Mesendoderm (in vitro differentiated cells): ENCODE measurements at regions not wholly inside any gene's neighbourhood (a gene's known extent, or its start where the extent isn't known, plus 50 kb on each side); places are given as distances from the start of the nearest gene placed in this dataset.
A peak's percentile ranks its signal among the peaks of the same experiment; 100 is the strongest.

Experiments
- DNase-seq: peaks from one replicate; pipeline ENCODE4 v3.0.0; 2013
- H2AK5ac ChIP-seq: 2 replicates; pipeline ENCODE4 v1.6.1; 2013; ENCODE audit warnings: low read length, inconsistent platforms
- H2BK120ac ChIP-seq: 2 replicates; pipeline ENCODE4 v1.6.1; 2013; ENCODE audit warnings: low read depth, mild to moderate bottlenecking, low read length, moderate library complexity, mixed read lengths
- H2BK15ac ChIP-seq: replicated peaks from 2 replicates; pipeline ENCODE4 v1.6.1; 2013; ENCODE audit warnings: low read depth, mild to moderate bottlenecking, moderate library complexity
- H2BK5ac ChIP-seq: 2 replicates; pipeline ENCODE4 v1.6.1; 2013; ENCODE audit warnings: low read length, inconsistent platforms
- H3K18ac ChIP-seq: 2 replicates; pipeline ENCODE4 v1.6.1; 2013; ENCODE audit warnings: mild to moderate bottlenecking, low read length, mixed read lengths
- H3K23ac ChIP-seq: one replicate; pipeline ENCODE4 v1.6.1; 2013; ENCODE audit warnings: low read length
- H3K27ac ChIP-seq: 2 replicates; pipeline ENCODE4 v1.5.1; 2013; ENCODE audit warnings: low read depth, mild to moderate bottlenecking, inconsistent platforms, low read length, moderate library complexity
- H3K27me3 ChIP-seq: 2 replicates; pipeline ENCODE4 v1.6.1; 2013; ENCODE audit warnings: low read length, control low read depth, mild to moderate bottlenecking, inconsistent platforms; ENCODE audit not compliant: insufficient read depth, poor library complexity
- H3K36me3 ChIP-seq: 2 replicates; pipeline ENCODE4 v1.6.1; 2013; ENCODE audit warnings: low read length, inconsistent platforms; ENCODE audit not compliant: control insufficient read depth, insufficient read depth
- H3K4ac ChIP-seq: one replicate; pipeline ENCODE4 v1.6.1; 2013; ENCODE audit warnings: low read depth, mild to moderate bottlenecking, low read length, moderate library complexity
- H3K4me1 ChIP-seq: 2 replicates; pipeline ENCODE4 v1.6.1; 2013; ENCODE audit warnings: low read depth, low read length, inconsistent platforms; ENCODE audit not compliant: control insufficient read depth
- H3K4me2 ChIP-seq: 2 replicates; pipeline ENCODE4 v1.6.1; 2013; ENCODE audit warnings: low read length
- H3K4me3 ChIP-seq: 2 replicates; pipeline ENCODE4 v1.5.1; 2013; ENCODE audit warnings: mild to moderate bottlenecking, low read length
- H3K56ac ChIP-seq: one replicate; pipeline ENCODE4 v1.6.1; 2013; ENCODE audit warnings: low read length
- H3K79me1 ChIP-seq: 2 replicates; pipeline ENCODE4 v1.6.1; 2013; ENCODE audit warnings: low read length, inconsistent platforms
- H3K79me2 ChIP-seq: 2 replicates; pipeline ENCODE4 v1.6.1; 2013; ENCODE audit warnings: mild to moderate bottlenecking, low read length; ENCODE audit not compliant: control insufficient read depth, insufficient read depth
- H3K9ac ChIP-seq: 2 replicates; pipeline ENCODE4 v1.6.1; 2013; ENCODE audit warnings: low read length, inconsistent platforms
- H4K5ac ChIP-seq: one replicate; pipeline ENCODE4 v1.6.1; 2013; ENCODE audit warnings: low read length
- H4K8ac ChIP-seq: one replicate; pipeline ENCODE4 v1.6.1; 2013; ENCODE audit warnings: low read depth, mild to moderate bottlenecking, control low read depth, low read length, moderate library complexity
- WGBS: extraction: QIAGEN DNeasy Blood & Tissue Kit; methylation state at CpG from one replicate; pipeline ENCODE4 v1.1.7; 2013; ENCODE audit warnings: low lambda C conversion rate, missing lambda C conversion rate; ENCODE audit not compliant: insufficient coverage; ENCODE audit errors: extremely low coverage; 5-methylcytosine and 5-hydroxymethylcytosine counted together

- no CpG with 5 or more reads among the region's 2 CpGs for WGBS
- no peak overlapping the region for H3K27ac ChIP-seq
- H2BK5ac ChIP-seq = no peak overlapping the region
- H3K79me2 ChIP-seq = no peaks in the 10 kb centered on the region
- H3K9ac ChIP-seq = no peak overlapping the region
- no peak overlapping the region for H2BK120ac ChIP-seq
- H3K18ac ChIP-seq = no peak overlapping the region
- H3K23ac ChIP-seq = no peak overlapping the region
- H3K56ac ChIP-seq = no peak overlapping the region
- H3K27me3 ChIP-seq = no peaks in the 10 kb centered on the region
- no peak overlapping the region for H2BK15ac ChIP-seq
- no peaks in the 10 kb centered on the region for H3K79me1 ChIP-seq
- H4K5ac ChIP-seq = no peak overlapping the region
- no peaks in the 10 kb centered on the region for H3K36me3 ChIP-seq
- no peak for DNase-seq
- no peak overlapping the region for H2AK5ac ChIP-seq
- no peak overlapping the region for H3K4me3 ChIP-seq
- no peaks in the 10 kb centered on the region for H3K4me1 ChIP-seq
- H3K4ac ChIP-seq = no peak overlapping the region
- no peak overlapping the region for H4K8ac ChIP-seq
- H3K4me2 ChIP-seq = no peak overlapping the region
Observed at GRCh38 chr20:7301807-7302206, 534.3 kb downstream of the BMP2 start.

GRCh38 chr20:7302250-7302649 is 534.8 kb downstream of the BMP2 start:
- no peak overlapping the region for H3K27ac ChIP-seq
- no peak overlapping the region for H4K8ac ChIP-seq

GRCh38 chr20:7305976-7306375 is 538.5 kb downstream of the BMP2 start:
- no peak overlapping the region for H3K56ac ChIP-seq
- H3K23ac ChIP-seq = no peak overlapping the region
- H2BK15ac ChIP-seq = no peak overlapping the region
- H2AK5ac ChIP-seq = no peak overlapping the region
- H3K4me1 ChIP-seq = no peaks in the 10 kb centered on the region
- no peak overlapping the region for H3K4ac ChIP-seq
- no peak overlapping the region for H2BK5ac ChIP-seq
- DNase-seq = no peak
- H3K27ac ChIP-seq = no peak overlapping the region
- no peak overlapping the region for H3K9ac ChIP-seq
- H3K36me3 ChIP-seq = no peaks in the 10 kb centered on the region
- H2BK120ac ChIP-seq = no peak overlapping the region
- no peak overlapping the region for H4K5ac ChIP-seq
- H3K79me1 ChIP-seq = no peaks in the 10 kb centered on the region
- no peaks in the 10 kb centered on the region for H3K27me3 ChIP-seq
- H4K8ac ChIP-seq = no peak overlapping the region
- no peak overlapping the region for H3K18ac ChIP-seq
- no peak overlapping the region for H3K4me2 ChIP-seq
- H3K79me2 ChIP-seq = no peaks in the 10 kb centered on the region
- WGBS = no CpG with 5 or more reads among the region's 4 CpGs
- no peak overlapping the region for H3K4me3 ChIP-seq

More at GRCh38 chr20:7302250-7302649, 534.8 kb downstream of the BMP2 start:
- no CpG with 5 or more reads among the region's 2 CpGs for WGBS
- no peak overlapping the region for H3K4me3 ChIP-seq
- H2AK5ac ChIP-seq = no peak overlapping the region
- H3K4ac ChIP-seq = no peak overlapping the region
- no peak overlapping the region for H3K56ac ChIP-seq
- no peak overlapping the region for H3K9ac ChIP-seq
- DNase-seq = peak; percentile 28
- no peak overlapping the region for H3K23ac ChIP-seq
- no peaks in the 10 kb centered on the region for H3K4me1 ChIP-seq
- no peak overlapping the region for H2BK5ac ChIP-seq
- H3K4me2 ChIP-seq = no peak overlapping the region
- no peak overlapping the region for H2BK15ac ChIP-seq
- H2BK120ac ChIP-seq = no peak overlapping the region
- H3K27me3 ChIP-seq = no peaks in the 10 kb centered on the region
- no peak overlapping the region for H4K5ac ChIP-seq
- no peaks in the 10 kb centered on the region for H3K79me2 ChIP-seq
- H3K79me1 ChIP-seq = no peaks in the 10 kb centered on the region
- no peak overlapping the region for H3K18ac ChIP-seq
- no peaks in the 10 kb centered on the region for H3K36me3 ChIP-seq

GRCh38 chr20:7308163-7308562 is 540.7 kb downstream of the BMP2 start:
- Histone ChIP-seq H3K27ac (no peak overlapping the region), H3K36me3 (no peaks in the 10 kb centered on the region), H3K4me1 (no peaks in the 10 kb centered on the region), H2BK15ac (no peak overlapping the region), H3K4me2 (no peak overlapping the region), H3K23ac (no peak overlapping the region), H3K79me2 (no peaks in the 10 kb centered on the region), H4K5ac (no peak overlapping the region), H3K18ac (no peak overlapping the region), H3K27me3 (no peaks in the 10 kb centered on the region), H3K4ac (no peak overlapping the region), H2BK120ac (no peak overlapping the region), H2BK5ac (no peak overlapping the region), H3K9ac (no peak overlapping the region), H3K56ac (no peak overlapping the region), H2AK5ac (no peak overlapping the region), H3K4me3 (no peak overlapping the region), H3K79me1 (no peaks in the 10 kb centered on the region), H4K8ac (no peak overlapping the region)
- DNase-seq = no peak
- no CpG with 5 or more reads among the region's 3 CpGs for WGBS

GRCh38 chr20:7313047-7313446 is 545.6 kb downstream of the BMP2 start:
- Histone ChIP-seq H2AK5ac (no peak overlapping the region), H4K5ac (no peak overlapping the region), H3K4me3 (no peak overlapping the region), H3K56ac (no peak overlapping the region), H2BK15ac (no peak overlapping the region), H3K27ac (no peak overlapping the region), H3K9ac (no peak overlapping the region), H3K4me1 (no peaks in the 10 kb centered on the region), H3K18ac (no peak overlapping the region), H4K8ac (no peak overlapping the region), H3K79me2 (no peaks in the 10 kb centered on the region), H3K4ac (no peak overlapping the region), H2BK5ac (no peak overlapping the region), H3K27me3 (no peaks in the 10 kb centered on the region), H3K23ac (no peak overlapping the region), H3K79me1 (no peaks in the 10 kb centered on the region), H2BK120ac (no peak overlapping the region), H3K36me3 (no peaks in the 10 kb centered on the region), H3K4me2 (no peak overlapping the region)
- no CpG with 5 or more reads among the region's 2 CpGs for WGBS
- no peak for DNase-seq

GRCh38 chr20:7323957-7324356 is 556.5 kb downstream of the BMP2 start:
- Histone ChIP-seq H3K23ac (no peak overlapping the region), H3K4me1 (no peaks in the 10 kb centered on the region), H2AK5ac (no peak overlapping the region), H3K9ac (no peak overlapping the region), H2BK5ac (no peak overlapping the region), H3K36me3 (no peaks in the 10 kb centered on the region), H2BK120ac (no peak overlapping the region), H4K8ac (no peak overlapping the region), H3K56ac (no peak overlapping the region), H3K27ac (no peak overlapping the region), H3K4me2 (no peak overlapping the region), H2BK15ac (no peak overlapping the region), H3K27me3 (no peaks in the 10 kb centered on the region), H3K79me2 (no peaks in the 10 kb centered on the region), H3K4ac (no peak overlapping the region), H4K5ac (no peak overlapping the region), H3K79me1 (no peaks in the 10 kb centered on the region), H3K18ac (no peak overlapping the region), H3K4me3 (no peak overlapping the region)
- no peak for DNase-seq
- no CpG with 5 or more reads among the region's 5 CpGs for WGBS
